AG04449 (cell line): ENCODE measurements at regions not wholly inside any gene's neighbourhood (a gene's known extent, or its start where the extent isn't known, plus 50 kb on each side); places are given as distances from the start of the nearest gene placed in this dataset.

Source experiments
- CTCF ChIA-PET: fragments of 350-600 bp; formaldehyde crosslinking; extraction: SDS; loops from one replicate; lab custom pipeline; 2021; ENCODE audit warnings: antibody characterized with exemption; lab: Yijun Ruan, JAX
- POLR2A ChIA-PET: fragments of 400-600, 350-600 bp; formaldehyde crosslinking; extraction: SDS; loops from one replicate; lab custom pipeline; 2020; ENCODE audit warnings: antibody characterized with exemption, inconsistent platforms; lab: Yijun Ruan, JAX
- DNase-seq: peaks from one replicate; pipeline ENCODE4 v3.0.0-alpha.2; 2010; ENCODE audit warnings: low read depth, low spot score
- H3K4me3 ChIP-seq: 2 replicates; pipeline ENCODE4 v1.5.1; 2011; ENCODE audit warnings: low read depth, mild to moderate bottlenecking, control low read depth, low read length
- CTCF ChIP-seq: IDR thresholded peaks from one replicate; pipeline ENCODE4 v1.5.1; 2011; ENCODE audit warnings: mild to moderate bottlenecking, moderate library complexity, low read length, control low read depth, inconsistent platforms; ENCODE audit not compliant: insufficient read depth; ENCODE audit errors: missing control alignments

DNA sequence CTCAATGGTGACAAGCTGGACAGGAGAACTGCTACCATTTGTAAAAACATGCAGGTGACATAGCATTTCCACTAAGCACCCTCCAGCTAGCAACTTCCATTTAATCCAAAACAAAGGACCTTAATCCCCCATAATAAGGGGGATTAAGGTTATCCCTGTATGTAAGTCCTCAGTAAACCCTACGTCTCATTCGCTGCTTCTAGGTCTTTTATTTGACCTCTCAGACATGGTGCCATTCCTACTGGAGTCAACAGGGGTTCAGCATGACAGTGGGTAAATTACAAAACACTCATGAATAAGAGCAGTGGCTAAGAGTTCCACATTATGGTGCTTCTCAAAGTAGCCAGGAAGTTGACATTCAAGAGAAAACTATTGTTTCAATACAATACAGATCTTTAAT is 121.8 kb upstream of the CAV2 start:
- TF ChIP-seq CTCF = no peak
- ChIA-PET POLR2A (no interaction called here), CTCF (no interaction called here)
- H3K4me3 ChIP-seq = no peak overlapping the region
- no peak for DNase-seq

GRCh38 chr7:116380025-116380424 is 119.5 kb upstream of the CAV2 start:
- ChIA-PET POLR2A (interaction anchor here (0.8 kb wide), 1 partner anchor 9 kb away, joined by 3 read pairs; no protein-coding TSS in a partner anchor), CTCF (interaction anchor here (1.2 to 1.4 kb wide), 2 partner anchors 10 to 146 kb away, joined by 3 read pairs; no protein-coding TSS in a partner anchor)
- H3K4me3 ChIP-seq = no peak overlapping the region
- DNase-seq = no peak
- TF ChIP-seq CTCF = no peak

- ChIA-PET POLR2A (no interaction called here), CTCF (interaction anchor here (1.0 kb wide), 1 partner anchor 143 kb away, joined by 3 read pairs; no protein-coding TSS in a partner anchor)
- TF ChIP-seq CTCF = no peak
- H3K4me3 ChIP-seq = no peak overlapping the region
- DNase-seq = no peak
Measured at GRCh38 chr7:116382375-116382774, 117.2 kb upstream of the CAV2 start.

DNA sequence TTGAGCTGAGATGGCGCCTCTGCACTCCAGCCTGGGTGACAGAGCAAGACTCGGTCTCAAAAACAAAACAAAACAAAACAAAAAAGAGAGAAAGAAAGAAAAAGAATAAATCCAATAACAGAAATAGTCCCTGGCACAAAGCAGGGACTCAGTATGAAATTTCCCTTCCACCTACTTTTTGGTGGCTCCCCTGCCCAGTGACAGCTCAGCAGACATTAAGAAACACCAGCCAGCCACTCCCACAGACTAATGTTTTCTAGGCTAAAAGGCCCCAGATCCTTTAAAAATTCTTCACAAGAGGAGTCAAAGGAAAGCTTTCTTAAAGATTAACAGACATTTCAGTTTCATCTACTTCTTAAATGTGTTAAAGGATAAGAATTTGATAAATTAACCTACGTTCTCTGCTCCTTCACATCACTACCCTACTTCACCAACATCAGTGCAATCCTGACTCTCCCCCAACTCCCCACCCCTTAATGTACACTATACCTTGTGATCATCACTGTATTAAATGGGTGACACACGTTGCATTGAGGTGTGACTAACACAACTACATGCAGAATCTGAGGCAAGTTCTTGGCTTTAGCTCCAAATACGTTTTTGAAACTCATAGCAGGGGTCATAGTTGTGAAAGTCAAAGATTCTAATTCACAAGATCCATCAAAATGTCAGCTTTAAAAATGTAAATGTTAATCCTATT is 114.5 kb upstream of the CAV2 start:
- no peak overlapping the region for H3K4me3 ChIP-seq
- CTCF ChIA-PET = interaction anchor here (1.1 kb wide), 1 partner anchor 20 kb away, joined by 3 read pairs; no protein-coding TSS in a partner anchor
- TF ChIP-seq CTCF = no peak
- no peak for DNase-seq
- POLR2A ChIA-PET = interaction anchor here (0.7 kb wide), 1 partner anchor 53 kb away, joined by 3 read pairs; no protein-coding TSS in a partner anchor

- no peak for TF ChIP-seq CTCF
- no peak for DNase-seq
- H3K4me3 ChIP-seq = no peak overlapping the region
- ChIA-PET CTCF (no interaction called here), POLR2A (no interaction called here)
Measured at GRCh38 chr7:116386674-116387073, 112.9 kb upstream of the CAV2 start.

- TF ChIP-seq CTCF = no peak
- DNase-seq = no peak
- no peak overlapping the region for H3K4me3 ChIP-seq
- POLR2A ChIA-PET = no interaction called here
- CTCF ChIA-PET = no interaction called here
Measured at GRCh38 chr7:116390363-116390762, 109.2 kb upstream of the CAV2 start.
